ENCODE measurements at regions not wholly inside any gene's neighbourhood (a gene's known extent, or its start where the extent isn't known, plus 50 kb on each side); places are given as distances from the start of the nearest gene placed in this dataset.

- 37% methylated on average over 5 of the region's 5 CpGs for WGBS (ENCODE audit: insufficient coverage)
- no peaks in the 10 kb centered on the region for H3K27me3 Mint-ChIP-seq (ENCODE audit: low read depth in 2 of 2)
- peaks cover 18 to 21% of the 10 kb centered on the region in 2 donors for H3K9me3 Mint-ChIP-seq
These were observed 858.5 kb upstream of the PIK3C3 start for GRCh38 chr18:41096504-41096903.

GRCh38 chr18:41077076-41077475, 878.0 kb upstream of the PIK3C3 start:
- WGBS (ENCODE audit: insufficient coverage) = 88% methylated on average over 2 of the region's 2 CpGs
- no peaks in the 10 kb centered on the region for H3K4me1 Mint-ChIP-seq
- no peaks in the 10 kb centered on the region for H3K27me3 ChIP-seq (ENCODE audit: control insufficient read depth, insufficient read depth, low read length)
- no peak for ATAC-seq
- H3K4me1 ChIP-seq (ENCODE audit: control insufficient read depth, insufficient read depth, low read length) = no peaks in the 10 kb centered on the region
- H3K9me3 ChIP-seq (ENCODE audit: control insufficient read depth, insufficient read depth, low read length) = peaks cover 2% of the 10 kb centered on the region
- no peak overlapping the region for H3K27ac Mint-ChIP-seq
- DNase-seq = no peak
- H3K36me3 Mint-ChIP-seq = no peaks in the 10 kb centered on the region
- H3K4me3 Mint-ChIP-seq = no peak overlapping the region
- peaks cover 2 to 14% of the 10 kb centered on the region in 2 donors for H3K9me3 Mint-ChIP-seq
- H3K27ac ChIP-seq (ENCODE audit: low read length) = no peak overlapping the region
- no peaks in the 10 kb centered on the region for H3K27me3 Mint-ChIP-seq (ENCODE audit: low read depth in 2 of 2)
- TF ChIP-seq CTCF (IDR thresholded peaks at IDR 0.05) = no peak
- intact Hi-C loops (cut with micrococcal nuclease) = no loop called here
- H3K36me3 ChIP-seq (ENCODE audit: control insufficient read depth, insufficient read depth, low read length) = no peaks in the 10 kb centered on the region
- H3K4me3 ChIP-seq (ENCODE audit: low read length) = no peak overlapping the region

More at GRCh38 chr18:41096504-41096903, 858.5 kb upstream of the PIK3C3 start:
- Histone ChIP-seq H3K4me1 (ENCODE audit: control insufficient read depth, insufficient read depth, low read length) (no peaks in the 10 kb centered on the region), H3K27ac (ENCODE audit: low read length) (no peak overlapping the region), H3K27me3 (ENCODE audit: control insufficient read depth, insufficient read depth, low read length) (no peaks in the 10 kb centered on the region), H3K36me3 (ENCODE audit: control insufficient read depth, insufficient read depth, low read length) (no peaks in the 10 kb centered on the region), H3K4me3 (ENCODE audit: low read length) (no peak overlapping the region), H3K9me3 (ENCODE audit: control insufficient read depth, insufficient read depth, low read length) (no peaks in the 10 kb centered on the region)
- Mint-ChIP-seq H3K36me3 (peaks cover 7% of the 10 kb centered on the region), H3K4me3 (no peak overlapping the region), H3K4me1 (no peaks in the 10 kb centered on the region), H3K27ac (no peak overlapping the region)
- DNase-seq (no peak), ATAC-seq (no peak)
- intact Hi-C loops (cut with micrococcal nuclease) = no loop called here
- TF ChIP-seq CTCF (IDR thresholded peaks at IDR 0.05) = no peak

GRCh38 chr18:41075212-41075611, 879.8 kb upstream of the PIK3C3 start:
- Mint-ChIP-seq H3K27me3 (ENCODE audit: low read depth in 2 of 2) (no peaks in the 10 kb centered on the region), H3K4me1 (no peaks in the 10 kb centered on the region), H3K4me3 (no peak overlapping the region), H3K36me3 (no peaks in the 10 kb centered on the region), H3K27ac (no peak overlapping the region), H3K9me3 (peaks cover 4 to 16% of the 10 kb centered on the region in 2 donors)
- WGBS (ENCODE audit: insufficient coverage) = 72% methylated on average over 1 of the region's 1 CpG
- H3K9me3 ChIP-seq (ENCODE audit: control insufficient read depth, insufficient read depth, low read length) = peaks cover 2% of the 10 kb centered on the region
- H3K27me3 ChIP-seq (ENCODE audit: control insufficient read depth, insufficient read depth, low read length) = no peaks in the 10 kb centered on the region
- no peak overlapping the region for H3K27ac ChIP-seq (ENCODE audit: low read length)
- H3K4me1 ChIP-seq (ENCODE audit: control insufficient read depth, insufficient read depth, low read length) = no peaks in the 10 kb centered on the region
- no peaks in the 10 kb centered on the region for H3K36me3 ChIP-seq (ENCODE audit: control insufficient read depth, insufficient read depth, low read length)
- DNase-seq = no peak
- no peak overlapping the region for H3K4me3 ChIP-seq (ENCODE audit: low read length)
- intact Hi-C loops (cut with micrococcal nuclease) = no loop called here
- no peak for TF ChIP-seq CTCF (IDR thresholded peaks at IDR 0.05)
- ATAC-seq = no peak

- H3K27ac ChIP-seq (ENCODE audit: low read length) = no peak overlapping the region
- ATAC-seq = no peak
- TF ChIP-seq CTCF (IDR thresholded peaks at IDR 0.05) = no peak
- Mint-ChIP-seq H3K4me3 (no peak overlapping the region), H3K27me3 (ENCODE audit: low read depth in 2 of 2) (no peaks in the 10 kb centered on the region), H3K27ac (no peak overlapping the region), H3K4me1 (no peaks in the 10 kb centered on the region), H3K36me3 (no peaks in the 10 kb centered on the region), H3K9me3 (peaks cover 4 to 15% of the 10 kb centered on the region in 2 donors)
- H3K4me3 ChIP-seq (ENCODE audit: low read length) = no peak overlapping the region
- WGBS (ENCODE audit: insufficient coverage) = 83% methylated on average over 2 of the region's 3 CpGs
- no peaks in the 10 kb centered on the region for H3K36me3 ChIP-seq (ENCODE audit: control insufficient read depth, insufficient read depth, low read length)
- no peaks in the 10 kb centered on the region for H3K4me1 ChIP-seq (ENCODE audit: control insufficient read depth, insufficient read depth, low read length)
- no peak for DNase-seq
- no peaks in the 10 kb centered on the region for H3K27me3 ChIP-seq (ENCODE audit: control insufficient read depth, insufficient read depth, low read length)
- intact Hi-C loops (cut with micrococcal nuclease) = no loop called here
- H3K9me3 ChIP-seq (ENCODE audit: control insufficient read depth, insufficient read depth, low read length) = peaks cover 2% of the 10 kb centered on the region
These were observed 881.6 kb upstream of the PIK3C3 start for GRCh38 chr18:41073372-41073954.
